ENCODE measurements at regions not wholly inside any gene's neighbourhood (a gene's known extent, or its start where the extent isn't known, plus 50 kb on each side); places are given as distances from the start of the nearest gene placed in this dataset.

- Histone ChIP-seq H3K27ac (ENCODE audit: extremely low read depth, low read depth, low read length) (no peak overlapping the region), H3K9me3 (ENCODE audit: control insufficient read depth, insufficient read depth, low read depth, low read length) (no peaks in the 10 kb centered on the region), H3K4me1 (ENCODE audit: control insufficient read depth, insufficient read depth, low read length) (no peaks in the 10 kb centered on the region), H3K4me3 (ENCODE audit: low read depth, low read length) (no peak overlapping the region), H3K36me3 (ENCODE audit: control insufficient read depth in 2 of 2, insufficient read depth in 1 of 2, low read length in 2 of 2) (no peaks in the 10 kb centered on the region)
- CTCF ChIA-PET = interaction anchor here (0.6 to 1.3 kb wide), 4 partner anchors 15 to 1052 kb away, joined by 3 to 6 read pairs (median 3); no protein-coding TSS in a partner anchor
- POLR2A ChIA-PET = no interaction called here
- TF ChIP-seq ZSCAN30 (tag by site-specific recombination; IDR thresholded peaks at IDR 0.05) (no peak), ZNF280C (tag by site-specific recombination; IDR thresholded peaks at IDR 0.05) (no peak), ZNF791 (tag by site-specific recombination; IDR thresholded peaks at IDR 0.05) (no peak), ZNF596 (tag by site-specific recombination; IDR thresholded peaks at IDR 0.05) (no peak), ZNF2 (tag by site-specific recombination; IDR thresholded peaks at IDR 0.05) (no peak), ZNF580 (tag by site-specific recombination; IDR thresholded peaks at IDR 0.05) (no peak), REPIN1 (tag by site-specific recombination; IDR thresholded peaks at IDR 0.05; ENCODE audit: low read depth) (no peak), ZNF501 (tag by site-specific recombination; IDR thresholded peaks at IDR 0.05) (no peak), ZNF777 (tag by site-specific recombination; IDR thresholded peaks at IDR 0.05; ENCODE audit: borderline replicate concordance) (no peak), MYNN (tag by site-specific recombination; IDR thresholded peaks at IDR 0.05; ENCODE audit: borderline replicate concordance) (no peak), ZNF10 (tag by site-specific recombination; IDR thresholded peaks at IDR 0.05) (no peak), ZNF449 (tag by site-specific recombination; IDR thresholded peaks at IDR 0.05) (no peak)
- TF ChIP-seq, protein P1, sequence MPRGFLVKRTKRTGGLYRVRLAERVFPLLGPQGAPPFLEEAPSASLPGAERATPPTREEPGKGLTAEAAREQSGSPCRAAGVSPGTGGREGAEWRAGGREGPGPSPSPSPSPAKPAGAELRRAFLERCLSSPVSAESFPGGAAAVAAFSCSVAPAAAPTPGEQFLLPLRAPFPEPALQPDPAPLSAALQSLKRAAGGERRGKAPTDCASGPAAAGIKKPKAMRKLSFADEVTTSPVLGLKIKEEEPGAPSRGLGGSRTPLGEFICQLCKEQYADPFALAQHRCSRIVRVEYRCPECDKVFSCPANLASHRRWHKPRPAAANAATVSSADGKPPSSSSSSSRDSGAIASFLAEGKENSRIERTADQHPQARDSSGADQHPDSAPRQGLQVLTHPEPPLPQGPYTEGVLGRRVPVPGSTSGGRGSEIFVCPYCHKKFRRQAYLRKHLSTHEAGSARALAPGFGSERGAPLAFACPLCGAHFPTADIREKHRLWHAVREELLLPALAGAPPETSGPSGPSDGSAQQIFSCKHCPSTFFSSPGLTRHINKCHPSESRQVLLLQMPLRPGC (tag by site-specific recombination; IDR thresholded peaks at IDR 0.05) = no peak
- TF ChIP-seq, protein P2, sequence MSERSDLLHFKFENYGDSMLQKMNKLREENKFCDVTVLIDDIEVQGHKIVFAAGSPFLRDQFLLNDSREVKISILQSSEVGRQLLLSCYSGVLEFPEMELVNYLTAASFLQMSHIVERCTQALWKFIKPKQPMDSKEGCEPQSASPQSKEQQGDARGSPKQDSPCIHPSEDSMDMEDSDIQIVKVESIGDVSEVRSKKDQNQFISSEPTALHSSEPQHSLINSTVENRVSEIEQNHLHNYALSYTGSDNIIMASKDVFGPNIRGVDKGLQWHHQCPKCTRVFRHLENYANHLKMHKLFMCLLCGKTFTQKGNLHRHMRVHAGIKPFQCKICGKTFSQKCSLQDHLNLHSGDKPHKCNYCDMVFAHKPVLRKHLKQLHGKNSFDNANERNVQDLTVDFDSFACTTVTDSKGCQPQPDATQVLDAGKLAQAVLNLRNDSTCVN (tag by site-specific recombination; optimal IDR thresholded peaks at IDR 0.05) = no peak
Observed at GRCh38 chr2:52976143-52976949, 791.3 kb upstream of the CHAC2 start.

- no peaks in the 10 kb centered on the region for H3K4me1 ChIP-seq (ENCODE audit: control insufficient read depth, insufficient read depth, low read length)
- ChIA-PET CTCF (no interaction called here), POLR2A (no interaction called here)
- H3K4me3 ChIP-seq (ENCODE audit: low read depth, low read length) = no peak overlapping the region
- H3K36me3 ChIP-seq (ENCODE audit: control insufficient read depth in 2 of 2, insufficient read depth in 1 of 2, low read length in 2 of 2) = no peaks in the 10 kb centered on the region
- no peaks in the 10 kb centered on the region for H3K9me3 ChIP-seq (ENCODE audit: control insufficient read depth, insufficient read depth, low read depth, low read length)
- no peak overlapping the region for H3K27ac ChIP-seq (ENCODE audit: extremely low read depth, low read depth, low read length)
- no peak for TF ChIP-seq ZFP3 (tag by site-specific recombination; IDR thresholded peaks at IDR 0.05; ENCODE audit: low read depth)
- TF ChIP-seq ZFHX2 (tag by site-specific recombination; conservative IDR thresholded peaks at IDR 0.05) = no peak
- TF ChIP-seq ZSCAN30 (tag by site-specific recombination; IDR thresholded peaks at IDR 0.05) = no peak
- no peak for TF ChIP-seq TSHZ1 (tag by site-specific recombination; IDR thresholded peaks at IDR 0.05; ENCODE audit: borderline replicate concordance)
- TF ChIP-seq, protein P3, sequence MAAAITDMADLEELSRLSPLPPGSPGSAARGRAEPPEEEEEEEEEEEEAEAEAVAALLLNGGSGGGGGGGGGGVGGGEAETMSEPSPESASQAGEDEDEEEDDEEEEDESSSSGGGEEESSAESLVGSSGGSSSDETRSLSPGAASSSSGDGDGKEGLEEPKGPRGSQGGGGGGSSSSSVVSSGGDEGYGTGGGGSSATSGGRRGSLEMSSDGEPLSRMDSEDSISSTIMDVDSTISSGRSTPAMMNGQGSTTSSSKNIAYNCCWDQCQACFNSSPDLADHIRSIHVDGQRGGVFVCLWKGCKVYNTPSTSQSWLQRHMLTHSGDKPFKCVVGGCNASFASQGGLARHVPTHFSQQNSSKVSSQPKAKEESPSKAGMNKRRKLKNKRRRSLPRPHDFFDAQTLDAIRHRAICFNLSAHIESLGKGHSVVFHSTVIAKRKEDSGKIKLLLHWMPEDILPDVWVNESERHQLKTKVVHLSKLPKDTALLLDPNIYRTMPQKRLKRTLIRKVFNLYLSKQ (tag by site-specific recombination; IDR thresholded peaks at IDR 0.05; ENCODE audit: borderline replicate concordance) = no peak
- TF ChIP-seq, protein P4, sequence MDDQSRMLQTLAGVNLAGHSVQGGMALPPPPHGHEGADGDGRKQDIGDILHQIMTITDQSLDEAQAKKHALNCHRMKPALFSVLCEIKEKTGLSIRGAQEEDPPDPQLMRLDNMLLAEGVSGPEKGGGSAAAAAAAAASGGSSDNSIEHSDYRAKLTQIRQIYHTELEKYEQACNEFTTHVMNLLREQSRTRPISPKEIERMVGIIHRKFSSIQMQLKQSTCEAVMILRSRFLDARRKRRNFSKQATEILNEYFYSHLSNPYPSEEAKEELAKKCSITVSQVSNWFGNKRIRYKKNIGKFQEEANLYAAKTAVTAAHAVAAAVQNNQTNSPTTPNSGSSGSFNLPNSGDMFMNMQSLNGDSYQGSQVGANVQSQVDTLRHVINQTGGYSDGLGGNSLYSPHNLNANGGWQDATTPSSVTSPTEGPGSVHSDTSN (CRISPR knock-in tag; IDR thresholded peaks at IDR 0.05) = no peak
- no peak for TF ChIP-seq SCRT2 (tag by site-specific recombination; IDR thresholded peaks at IDR 0.05)
Observed at GRCh38 chr2:52974127-52974526, 793.5 kb upstream of the CHAC2 start.
